ENCODE measurements at regions not wholly inside any gene's neighbourhood (a gene's known extent, or its start where the extent isn't known, plus 50 kb on each side); places are given as distances from the start of the nearest gene placed in this dataset.

GRCh38 chr1:175802407-175803123 is 59.2 kb upstream of the TNR start:
- no peak overlapping the region for H3K4me3 Mint-ChIP-seq
- H3K36me3 Mint-ChIP-seq, result no peaks in the 10 kb centered on the region
- no peak overlapping the region for H3K27ac Mint-ChIP-seq
- no peak overlapping the region for H3K4me3 ChIP-seq (ENCODE audit: low read length in 2 of 2)
- H3K36me3 ChIP-seq (ENCODE audit: insufficient read depth, low read length), result no peaks in the 10 kb centered on the region
- H3K9me3 Mint-ChIP-seq, result peaks cover 0 to 5% (median 0%) of the 10 kb centered on the region in 8 donors
- no peaks in the 10 kb centered on the region for H3K9me3 ChIP-seq (ENCODE audit: control insufficient read depth in 1 of 2, low read length in 2 of 2)
- H3K4me1 ChIP-seq (ENCODE audit: insufficient read depth, low read length), result no peaks in the 10 kb centered on the region
- H3K4me1 Mint-ChIP-seq, result no peaks in the 10 kb centered on the region
- no peak overlapping the region for H3K27ac ChIP-seq (ENCODE audit: low read depth, low read length)
- H3K27me3 Mint-ChIP-seq, result peaks cover 0 to 3% of the 10 kb centered on the region in 2 donors
- ChIA-PET CTCF (ENCODE audit: partially characterized antibody) (no interaction called here), POLR2A (ENCODE audit: partially characterized antibody) (no interaction called here)
- DNase-seq, result no peak
- intact Hi-C loops (cut with micrococcal nuclease), result no loop called here
- no peaks in the 10 kb centered on the region for H3K27me3 ChIP-seq (ENCODE audit: insufficient read depth, low read length)

DNA sequence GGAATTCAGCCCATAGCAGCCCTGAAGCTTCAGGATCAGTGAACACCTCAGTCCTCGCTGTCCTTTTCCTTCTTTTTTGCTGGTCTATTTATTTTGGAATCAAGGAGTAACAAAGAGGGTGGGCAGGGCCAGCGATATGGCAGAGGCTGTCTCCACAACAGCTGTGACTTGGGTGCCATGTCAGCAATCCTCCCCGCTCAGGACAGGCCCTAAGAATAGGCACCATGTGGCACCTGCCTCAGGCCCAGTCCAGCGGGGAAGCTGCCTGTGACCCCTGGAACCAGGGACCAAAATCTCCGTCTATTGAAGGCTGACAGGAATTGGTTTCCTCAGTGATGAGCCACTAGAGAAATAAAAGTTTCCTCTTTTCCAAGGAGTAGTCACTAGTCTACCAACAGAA is 58.6 kb upstream of the TNR start:
- Mint-ChIP-seq H3K27me3 (peaks cover 0 to 5% of the 10 kb centered on the region in 2 donors), H3K9me3 (peaks cover 0 to 5% (median 0%) of the 10 kb centered on the region in 8 donors), H3K4me3 (no peak overlapping the region), H3K4me1 (no peaks in the 10 kb centered on the region), H3K36me3 (no peaks in the 10 kb centered on the region), H3K27ac (no peak overlapping the region)
- Histone ChIP-seq H3K9me3 (ENCODE audit: control insufficient read depth in 1 of 2, low read length in 2 of 2) (no peaks in the 10 kb centered on the region), H3K27me3 (ENCODE audit: insufficient read depth, low read length) (no peaks in the 10 kb centered on the region), H3K27ac (ENCODE audit: low read depth, low read length) (no peak overlapping the region), H3K36me3 (ENCODE audit: insufficient read depth, low read length) (no peaks in the 10 kb centered on the region), H3K4me1 (ENCODE audit: insufficient read depth, low read length) (no peaks in the 10 kb centered on the region), H3K4me3 (ENCODE audit: low read length in 2 of 2) (no peak overlapping the region)
- ChIA-PET CTCF (ENCODE audit: partially characterized antibody) (no interaction called here), POLR2A (ENCODE audit: partially characterized antibody) (no interaction called here)
- intact Hi-C loops (cut with micrococcal nuclease), result no loop called here
- no peak for DNase-seq

DNA sequence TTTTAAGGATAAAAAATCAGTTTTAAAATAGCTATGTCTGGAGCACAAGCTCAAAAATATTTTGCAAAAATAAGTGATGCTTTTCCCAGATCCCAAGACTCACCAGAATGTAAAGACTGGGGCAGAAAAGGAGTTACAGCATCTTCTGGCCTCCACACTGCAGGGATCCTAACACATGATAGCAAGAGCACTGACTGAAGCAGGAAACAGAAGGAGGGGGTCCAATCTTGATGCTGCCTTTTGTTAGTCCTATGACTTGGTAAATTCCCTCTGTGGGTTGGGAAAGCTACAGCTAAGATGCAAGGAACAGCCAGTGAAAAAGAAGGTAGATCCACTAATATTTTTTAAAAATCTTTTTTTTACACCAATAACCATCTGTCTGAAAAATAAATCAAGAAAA is 54.2 kb upstream of the TNR start:
- Mint-ChIP-seq H3K36me3 (no peaks in the 10 kb centered on the region), H3K27ac (no peak overlapping the region), H3K4me3 (no peak overlapping the region), H3K4me1 (no peaks in the 10 kb centered on the region), H3K9me3 (peaks cover 0 to 3% (median 0%) of the 10 kb centered on the region in 8 donors), H3K27me3 (peaks cover 0 to 7% of the 10 kb centered on the region in 2 donors)
- Histone ChIP-seq H3K36me3 (ENCODE audit: insufficient read depth, low read length) (no peaks in the 10 kb centered on the region), H3K4me1 (ENCODE audit: insufficient read depth, low read length) (no peaks in the 10 kb centered on the region), H3K27ac (ENCODE audit: low read depth, low read length) (no peak overlapping the region), H3K9me3 (ENCODE audit: control insufficient read depth in 1 of 2, low read length in 2 of 2) (no peaks in the 10 kb centered on the region), H3K4me3 (ENCODE audit: low read length in 2 of 2) (no peak overlapping the region), H3K27me3 (ENCODE audit: insufficient read depth, low read length) (no peaks in the 10 kb centered on the region)
- DNase-seq, result no peak
- intact Hi-C loops (cut with micrococcal nuclease), result no loop called here
- ChIA-PET CTCF (ENCODE audit: partially characterized antibody) (no interaction called here), POLR2A (ENCODE audit: partially characterized antibody) (no interaction called here)

GRCh38 chr1:175794586-175794985 is 51.2 kb upstream of the TNR start:
- H3K36me3 Mint-ChIP-seq, result no peaks in the 10 kb centered on the region
- no peak for DNase-seq

GRCh38 chr1:175793617-175794016 is 50.2 kb upstream of the TNR start:
- Mint-ChIP-seq H3K27me3 (peaks cover 7 to 8% of the 10 kb centered on the region in 2 donors), H3K4me3 (no peak overlapping the region), H3K36me3 (no peaks in the 10 kb centered on the region), H3K27ac (no peak overlapping the region), H3K9me3 (peaks cover 0 to 3% (median 0%) of the 10 kb centered on the region in 8 donors), H3K4me1 (no peaks in the 10 kb centered on the region)
- Histone ChIP-seq H3K9me3 (ENCODE audit: control insufficient read depth in 1 of 2, low read length in 2 of 2) (no peaks in the 10 kb centered on the region), H3K4me3 (ENCODE audit: low read length in 2 of 2) (no peak overlapping the region), H3K4me1 (ENCODE audit: insufficient read depth, low read length) (no peaks in the 10 kb centered on the region), H3K27ac (ENCODE audit: low read depth, low read length) (no peak overlapping the region), H3K27me3 (ENCODE audit: insufficient read depth, low read length) (no peaks in the 10 kb centered on the region), H3K36me3 (ENCODE audit: insufficient read depth, low read length) (no peaks in the 10 kb centered on the region)
- intact Hi-C loops (cut with micrococcal nuclease), result no loop called here
- POLR2A ChIA-PET (ENCODE audit: partially characterized antibody), result no interaction called here
- CTCF ChIA-PET (ENCODE audit: partially characterized antibody), result no interaction called here
- DNase-seq, result no peak

More at GRCh38 chr1:175794586-175794985, 51.2 kb upstream of the TNR start:
- intact Hi-C loops (cut with micrococcal nuclease), result no loop called here
- Histone ChIP-seq H3K36me3 (ENCODE audit: insufficient read depth, low read length) (no peaks in the 10 kb centered on the region), H3K4me1 (ENCODE audit: insufficient read depth, low read length) (no peaks in the 10 kb centered on the region), H3K4me3 (ENCODE audit: low read length in 2 of 2) (no peak overlapping the region), H3K27me3 (ENCODE audit: insufficient read depth, low read length) (no peaks in the 10 kb centered on the region), H3K9me3 (ENCODE audit: control insufficient read depth in 1 of 2, low read length in 2 of 2) (no peaks in the 10 kb centered on the region), H3K27ac (ENCODE audit: low read depth, low read length) (no peak overlapping the region)
- CTCF ChIA-PET (ENCODE audit: partially characterized antibody), result no interaction called here
- Mint-ChIP-seq H3K9me3 (peaks cover 0 to 3% (median 0%) of the 10 kb centered on the region in 8 donors), H3K4me1 (no peaks in the 10 kb centered on the region), H3K27ac (no peak overlapping the region), H3K27me3 (peaks cover 7% of the 10 kb centered on the region in 2 donors), H3K4me3 (no peak overlapping the region)
- POLR2A ChIA-PET (ENCODE audit: partially characterized antibody), result no interaction called here

All from CD4-positive, alpha-beta memory T cell (primary cell).